ENCODE measurements at regions not wholly inside any gene's neighbourhood (a gene's known extent, or its start where the extent isn't known, plus 50 kb on each side); places are given as distances from the start of the nearest gene placed in this dataset.
"Not testable (repeated sequence)": the region's sequence is repeated elsewhere in the genome, so short reads cannot be mapped to it uniquely, and the experiment has no call there.

DNA sequence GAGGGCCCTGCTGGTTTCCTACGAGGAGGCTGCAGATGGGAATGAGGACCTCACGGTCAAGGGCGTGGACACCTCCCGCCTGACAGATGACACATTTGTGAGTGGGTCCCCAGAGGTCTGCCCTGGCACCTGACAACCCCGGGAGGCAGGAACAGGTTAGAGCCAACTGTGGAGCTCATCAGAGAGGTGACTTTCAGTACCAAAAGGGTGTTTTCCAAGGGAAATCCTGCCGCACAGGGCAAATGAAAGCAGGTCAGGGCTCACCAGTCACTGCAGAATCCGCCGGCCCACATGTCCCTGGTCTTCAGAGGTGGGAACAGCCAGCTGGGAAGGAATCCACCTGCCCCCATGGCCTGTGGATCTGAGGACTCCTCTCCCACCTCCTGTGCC is 176.9 kb downstream of the NPIPB11 start:
- TF ChIP-seq TAF1 (IDR thresholded peaks at IDR 0.05; ENCODE audit: borderline replicate concordance, low read depth, low read length); POLR2AphosphoS5 (IDR thresholded peaks at IDR 0.05; ENCODE audit: low read depth, low read length): not testable (repeated sequence)

Measured in GM12892 (cell line).